ENCODE measurements at regions not wholly inside any gene's neighbourhood (a gene's known extent, or its start where the extent isn't known, plus 50 kb on each side); places are given as distances from the start of the nearest gene placed in this dataset.

- H3K4me2 ChIP-seq (ENCODE audit: control insufficient read depth, extremely low read depth, insufficient read depth, low read depth, low read length), result no peak overlapping the region
- no peaks in the 10 kb centered on the region for H4K20me1 ChIP-seq (ENCODE audit: control insufficient read depth, extremely low read depth, insufficient read depth, low read length)
- no peak overlapping the region for H3K4me3 ChIP-seq (ENCODE audit: control insufficient read depth in 2 of 3, extremely low read depth in 1 of 3, insufficient read depth in 2 of 3, low read depth in 1 of 3, low read length in 3 of 3)
- H3K27me3 ChIP-seq (ENCODE audit: control insufficient read depth, extremely low read depth, insufficient read depth, low read length), result no peaks in the 10 kb centered on the region
- DNase-seq (ENCODE audit: low read depth, low spot score) (no peak), FAIRE-seq (no peak)
- H3K9me1 ChIP-seq (ENCODE audit: control insufficient read depth, extremely low read depth, insufficient read depth, low read length), result no peaks in the 10 kb centered on the region
- dilution Hi-C loops (cut with MboI; ENCODE audit: extremely low pct_ligation_motif_present, low sequenced_read_pairs), result no loop called here
- H3K27ac ChIP-seq (ENCODE audit: control insufficient read depth, insufficient read depth, low read length), result no peak overlapping the region
- no peaks in the 10 kb centered on the region for H3K79me2 ChIP-seq (ENCODE audit: control insufficient read depth, insufficient read depth, low read length)
- H2AFZ ChIP-seq (ENCODE audit: control insufficient read depth, low read length), result no peak overlapping the region
- H3K4me1 ChIP-seq (ENCODE audit: control insufficient read depth, extremely low read depth, insufficient read depth, low read length), result no peaks in the 10 kb centered on the region
- H3K9me3 ChIP-seq (ENCODE audit: control insufficient read depth, low read depth, low read length), result no peaks in the 10 kb centered on the region
- no peak for TF ChIP-seq EZH2 (IDR thresholded peaks at IDR 0.05; ENCODE audit: low read length)
- no peak for TF ChIP-seq CTCF (optimal IDR thresholded peaks at IDR 0.05 in 1 of 3, IDR thresholded peaks at IDR 0.05 in 1 of 3, conservative IDR thresholded peaks at IDR 0.05 in 1 of 3; ENCODE audit: extremely low read depth in 1 of 3, insufficient read depth in 2 of 3, low read length in 3 of 3)
- no peak overlapping the region for H3K9ac ChIP-seq (ENCODE audit: control insufficient read depth, extremely low read depth, insufficient read depth, low read length)
- H3K36me3 ChIP-seq (ENCODE audit: control insufficient read depth in 2 of 2, extremely low read depth in 1 of 2, insufficient read depth in 2 of 2, low read length in 2 of 2), result no peaks in the 10 kb centered on the region
These were observed 148.1 kb upstream of the ZNF32 start for GRCh38 chr10:43796781-43797180.

GRCh38 chr10:43795639-43796038 is 147.0 kb upstream of the ZNF32 start:
- no peak for TF ChIP-seq EZH2 (IDR thresholded peaks at IDR 0.05; ENCODE audit: low read length)
- TF ChIP-seq CTCF (optimal IDR thresholded peaks at IDR 0.05 in 1 of 3, IDR thresholded peaks at IDR 0.05 in 1 of 3, conservative IDR thresholded peaks at IDR 0.05 in 1 of 3; ENCODE audit: extremely low read depth in 1 of 3, insufficient read depth in 2 of 3, low read length in 3 of 3), result no peak

More at GRCh38 chr10:43795639-43796038, 147.0 kb upstream of the ZNF32 start:
- Histone ChIP-seq H3K27ac (ENCODE audit: control insufficient read depth, insufficient read depth, low read length) (no peak overlapping the region), H3K79me2 (ENCODE audit: control insufficient read depth, insufficient read depth, low read length) (no peaks in the 10 kb centered on the region), H3K9me1 (ENCODE audit: control insufficient read depth, extremely low read depth, insufficient read depth, low read length) (no peaks in the 10 kb centered on the region), H3K4me2 (ENCODE audit: control insufficient read depth, extremely low read depth, insufficient read depth, low read depth, low read length) (no peak overlapping the region), H4K20me1 (ENCODE audit: control insufficient read depth, extremely low read depth, insufficient read depth, low read length) (no peaks in the 10 kb centered on the region), H3K27me3 (ENCODE audit: control insufficient read depth, extremely low read depth, insufficient read depth, low read length) (no peaks in the 10 kb centered on the region), H3K4me1 (ENCODE audit: control insufficient read depth, extremely low read depth, insufficient read depth, low read length) (no peaks in the 10 kb centered on the region), H3K9me3 (ENCODE audit: control insufficient read depth, low read depth, low read length) (no peaks in the 10 kb centered on the region), H3K4me3 (ENCODE audit: control insufficient read depth in 2 of 3, extremely low read depth in 1 of 3, insufficient read depth in 2 of 3, low read depth in 1 of 3, low read length in 3 of 3) (no peak overlapping the region), H3K9ac (ENCODE audit: control insufficient read depth, extremely low read depth, insufficient read depth, low read length) (no peak overlapping the region), H2AFZ (ENCODE audit: control insufficient read depth, low read length) (no peak overlapping the region), H3K36me3 (ENCODE audit: control insufficient read depth in 2 of 2, extremely low read depth in 1 of 2, insufficient read depth in 2 of 2, low read length in 2 of 2) (no peaks in the 10 kb centered on the region)
- FAIRE-seq (no peak), DNase-seq (ENCODE audit: low read depth, low spot score) (no peak)
- dilution Hi-C loops (cut with MboI; ENCODE audit: extremely low pct_ligation_motif_present, low sequenced_read_pairs), result no loop called here
